ENCODE measurements at regions not wholly inside any gene's neighbourhood (a gene's known extent, or its start where the extent isn't known, plus 50 kb on each side); places are given as distances from the start of the nearest gene placed in this dataset.

GRCh38 chr5:74139589-74139988 lies 500.9 kb downstream of the ENC1 start:
- H3K4me3 ChIP-seq (ENCODE audit: low read depth, low read length), result no peak overlapping the region
- TF ChIP-seq, protein P1, sequence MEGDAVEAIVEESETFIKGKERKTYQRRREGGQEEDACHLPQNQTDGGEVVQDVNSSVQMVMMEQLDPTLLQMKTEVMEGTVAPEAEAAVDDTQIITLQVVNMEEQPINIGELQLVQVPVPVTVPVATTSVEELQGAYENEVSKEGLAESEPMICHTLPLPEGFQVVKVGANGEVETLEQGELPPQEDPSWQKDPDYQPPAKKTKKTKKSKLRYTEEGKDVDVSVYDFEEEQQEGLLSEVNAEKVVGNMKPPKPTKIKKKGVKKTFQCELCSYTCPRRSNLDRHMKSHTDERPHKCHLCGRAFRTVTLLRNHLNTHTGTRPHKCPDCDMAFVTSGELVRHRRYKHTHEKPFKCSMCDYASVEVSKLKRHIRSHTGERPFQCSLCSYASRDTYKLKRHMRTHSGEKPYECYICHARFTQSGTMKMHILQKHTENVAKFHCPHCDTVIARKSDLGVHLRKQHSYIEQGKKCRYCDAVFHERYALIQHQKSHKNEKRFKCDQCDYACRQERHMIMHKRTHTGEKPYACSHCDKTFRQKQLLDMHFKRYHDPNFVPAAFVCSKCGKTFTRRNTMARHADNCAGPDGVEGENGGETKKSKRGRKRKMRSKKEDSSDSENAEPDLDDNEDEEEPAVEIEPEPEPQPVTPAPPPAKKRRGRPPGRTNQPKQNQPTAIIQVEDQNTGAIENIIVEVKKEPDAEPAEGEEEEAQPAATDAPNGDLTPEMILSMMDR (IDR thresholded peaks at IDR 0.05; ENCODE audit: insufficient read depth, low read depth, low read length), result no peak
- ChIA-PET POLR2A (no interaction called here), CTCF (no interaction called here)
- no peaks in the 10 kb centered on the region for H3K36me3 ChIP-seq (ENCODE audit: control insufficient read depth, insufficient read depth, low read length)
- H3K27me3 ChIP-seq (ENCODE audit: control insufficient read depth, insufficient read depth, low read length), result no peaks in the 10 kb centered on the region
- no peak for DNase-seq (ENCODE audit: low read depth)

DNA sequence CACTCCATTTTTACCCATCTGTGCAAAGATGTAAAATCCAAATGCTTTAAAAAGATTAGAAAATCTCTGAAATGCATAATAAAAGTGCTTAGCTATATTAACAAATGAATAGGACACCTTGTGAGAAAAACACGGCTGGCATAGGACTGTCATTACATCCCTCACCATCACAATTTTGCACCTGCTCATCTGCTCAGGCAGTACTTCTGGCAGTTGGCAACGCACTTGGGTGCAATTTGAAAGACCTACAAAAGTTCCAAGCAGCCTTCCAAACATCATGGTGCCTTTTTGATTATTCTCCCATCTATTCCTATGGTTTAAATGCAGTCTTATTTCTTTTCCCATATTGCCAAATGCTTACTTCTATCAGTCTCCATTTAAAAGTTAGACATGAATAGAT lies 501.8 kb downstream of the ENC1 start:
- no peak for DNase-seq (ENCODE audit: low read depth)
- ChIA-PET CTCF (no interaction called here), POLR2A (no interaction called here)
- TF ChIP-seq, protein P1 (IDR thresholded peaks at IDR 0.05; ENCODE audit: insufficient read depth, low read depth, low read length), result no peak
- H3K27me3 ChIP-seq (ENCODE audit: control insufficient read depth, insufficient read depth, low read length), result no peaks in the 10 kb centered on the region
- no peak overlapping the region for H3K4me3 ChIP-seq (ENCODE audit: low read depth, low read length)
- no peaks in the 10 kb centered on the region for H3K36me3 ChIP-seq (ENCODE audit: control insufficient read depth, insufficient read depth, low read length)

GRCh38 chr5:74136276-74136825 lies 504.2 kb downstream of the ENC1 start:
- ChIA-PET POLR2A (no interaction called here), CTCF (interaction anchor here (1.4 to 2.9 kb wide), 2 partner anchors 9 to 11 kb away, joined by 3 to 12 read pairs; no protein-coding TSS in a partner anchor)
- TF ChIP-seq, protein P1 (IDR thresholded peaks at IDR 0.05; ENCODE audit: insufficient read depth, low read depth, low read length), result no peak
- no peak overlapping the region for H3K4me3 ChIP-seq (ENCODE audit: low read depth, low read length)
- no peaks in the 10 kb centered on the region for H3K27me3 ChIP-seq (ENCODE audit: control insufficient read depth, insufficient read depth, low read length)
- no peaks in the 10 kb centered on the region for H3K36me3 ChIP-seq (ENCODE audit: control insufficient read depth, insufficient read depth, low read length)
- no peak for DNase-seq (ENCODE audit: low read depth)

GRCh38 chr5:74135033-74135432 lies 505.5 kb downstream of the ENC1 start:
- Histone ChIP-seq H3K27me3 (ENCODE audit: control insufficient read depth, insufficient read depth, low read length) (no peaks in the 10 kb centered on the region), H3K36me3 (ENCODE audit: control insufficient read depth, insufficient read depth, low read length) (no peaks in the 10 kb centered on the region), H3K4me3 (ENCODE audit: low read depth, low read length) (no peak overlapping the region)
- TF ChIP-seq, protein P1 (IDR thresholded peaks at IDR 0.05; ENCODE audit: insufficient read depth, low read depth, low read length), result no peak
- no peak for DNase-seq (ENCODE audit: low read depth)
- ChIA-PET POLR2A (no interaction called here), CTCF (interaction anchor here (1.5 to 2.9 kb wide), 2 partner anchors 10 to 508 kb away, joined by 3 to 12 read pairs; no protein-coding TSS in a partner anchor)

DNA sequence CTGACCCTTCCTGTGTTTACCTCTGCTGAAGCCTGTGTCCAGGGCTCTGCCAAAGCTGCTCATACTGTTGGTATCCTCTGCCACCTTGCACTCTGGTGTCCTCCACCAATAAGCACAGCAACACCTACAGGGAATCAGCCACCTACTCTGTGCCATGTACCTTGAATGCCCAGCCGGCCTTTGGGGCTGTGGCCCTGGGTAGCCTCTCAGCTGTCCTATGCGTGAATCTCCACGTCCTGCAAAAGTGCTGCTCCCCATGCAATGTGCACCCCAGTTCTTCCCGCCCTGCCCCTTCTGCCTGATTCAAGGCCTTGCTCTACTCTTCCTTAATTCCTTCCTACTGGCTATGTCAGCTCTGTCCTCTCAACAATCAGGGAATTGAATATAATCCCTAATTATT lies 506.5 kb downstream of the ARHGEF28 start:
- no peaks in the 10 kb centered on the region; the same call in 1 of the 2 replicates for H3K27me3 ChIP-seq (ENCODE audit: control insufficient read depth, insufficient read depth, low read length)
- TF ChIP-seq, protein P1 (IDR thresholded peaks at IDR 0.05; ENCODE audit: insufficient read depth, low read depth, low read length), result no peak
- ChIA-PET POLR2A (no interaction called here), CTCF (interaction anchor here (1.2 kb wide), 1 partner anchor 15 kb away, joined by 3 read pairs; no protein-coding TSS in a partner anchor)
- H3K4me3 ChIP-seq (ENCODE audit: low read depth, low read length), result no peak overlapping the region
- DNase-seq (ENCODE audit: low read depth), result no peak
- no peaks in the 10 kb centered on the region for H3K36me3 ChIP-seq (ENCODE audit: control insufficient read depth, insufficient read depth, low read length)

Data from BJ (cell line).